ENCODE measurements at regions not wholly inside any gene's neighbourhood (a gene's known extent, or its start where the extent isn't known, plus 50 kb on each side); places are given as distances from the start of the nearest gene placed in this dataset.

- no peak overlapping the region for H3K4me2 ChIP-seq (ENCODE audit: low read length)
- Mint-ChIP-seq H3K27ac (ENCODE audit: unreplicated experiment) (no peak overlapping the region), H3K36me3 (ENCODE audit: low read depth, unreplicated experiment) (peaks cover 1% of the 10 kb centered on the region), H3K9me3 (ENCODE audit: unreplicated experiment) (peaks cover 3% of the 10 kb centered on the region), H3K4me1 (ENCODE audit: low read depth, unreplicated experiment) (peaks cover 11% of the 10 kb centered on the region), H3K27me3 (ENCODE audit: low read depth, unreplicated experiment) (peaks cover 4% of the 10 kb centered on the region), H3K4me3 (ENCODE audit: unreplicated experiment) (no peak overlapping the region)
- H3K4me3 ChIP-seq (ENCODE audit: insufficient read depth, low read depth, low read length), result no peak overlapping the region
- H3K79me2 ChIP-seq (ENCODE audit: insufficient read depth, low read length), result no peaks in the 10 kb centered on the region
- H3K27me3 ChIP-seq (ENCODE audit: insufficient read depth, low read length), result no peaks in the 10 kb centered on the region
- FAIRE-seq, result no peak
- H3K27ac ChIP-seq (ENCODE audit: low read depth, low read length), result no peak overlapping the region
- no peaks in the 10 kb centered on the region for H3K9me3 ChIP-seq (ENCODE audit: insufficient read depth, low read depth, low read length)
- no peaks in the 10 kb centered on the region for H3K36me3 ChIP-seq (ENCODE audit: insufficient read depth, low read length)
- H3K4me1 ChIP-seq (ENCODE audit: insufficient read depth, low read length), result peaks cover 21% of the 10 kb centered on the region
- TF ChIP-seq CTCF (IDR thresholded peaks at IDR 0.05; ENCODE audit: insufficient read depth, low read depth, low read length) (no peak), EZH2 (IDR thresholded peaks at IDR 0.05; ENCODE audit: insufficient read depth, low read length) (no peak)
- no peaks in the 10 kb centered on the region for H4K20me1 ChIP-seq (ENCODE audit: insufficient read depth, low read length)
- no peak overlapping the region for H2AFZ ChIP-seq (ENCODE audit: low read depth, low read length)
- H3K9ac ChIP-seq (ENCODE audit: low read length), result no peak overlapping the region
- no peak for DNase-seq (ENCODE audit: low read depth)
Observed at GRCh38 chr18:10119991-10120390, 206.2 kb downstream of the VAPA start.

- Histone ChIP-seq H3K27ac (ENCODE audit: low read depth, low read length) (no peak overlapping the region), H3K4me3 (ENCODE audit: insufficient read depth, low read depth, low read length) (no peak overlapping the region), H3K36me3 (ENCODE audit: insufficient read depth, low read length) (no peaks in the 10 kb centered on the region), H3K4me2 (ENCODE audit: low read length) (no peak overlapping the region), H4K20me1 (ENCODE audit: insufficient read depth, low read length) (no peaks in the 10 kb centered on the region), H3K4me1 (ENCODE audit: insufficient read depth, low read length) (peaks cover 21% of the 10 kb centered on the region), H2AFZ (ENCODE audit: low read depth, low read length) (no peak overlapping the region), H3K9ac (ENCODE audit: low read length) (no peak overlapping the region), H3K27me3 (ENCODE audit: insufficient read depth, low read length) (no peaks in the 10 kb centered on the region), H3K9me3 (ENCODE audit: insufficient read depth, low read depth, low read length) (no peaks in the 10 kb centered on the region), H3K79me2 (ENCODE audit: insufficient read depth, low read length) (no peaks in the 10 kb centered on the region)
- TF ChIP-seq EZH2 (IDR thresholded peaks at IDR 0.05; ENCODE audit: insufficient read depth, low read length) (no peak), CTCF (IDR thresholded peaks at IDR 0.05; ENCODE audit: insufficient read depth, low read depth, low read length) (no peak)
- H3K4me1 Mint-ChIP-seq (ENCODE audit: low read depth, unreplicated experiment), result peaks cover 15% of the 10 kb centered on the region
- FAIRE-seq (no peak), DNase-seq (ENCODE audit: low read depth) (no peak)
- peaks cover 1% of the 10 kb centered on the region for H3K36me3 Mint-ChIP-seq (ENCODE audit: low read depth, unreplicated experiment)
- H3K4me3 Mint-ChIP-seq (ENCODE audit: unreplicated experiment), result no peak overlapping the region
- peaks cover 4% of the 10 kb centered on the region for H3K27me3 Mint-ChIP-seq (ENCODE audit: low read depth, unreplicated experiment)
- H3K27ac Mint-ChIP-seq (ENCODE audit: unreplicated experiment), result no peak overlapping the region
- peaks cover 3% of the 10 kb centered on the region for H3K9me3 Mint-ChIP-seq (ENCODE audit: unreplicated experiment)
Observed at GRCh38 chr18:10120622-10121021, 206.8 kb downstream of the VAPA start.

- FAIRE-seq (no peak), DNase-seq (ENCODE audit: low read depth) (no peak)
- H3K4me3 ChIP-seq (ENCODE audit: insufficient read depth, low read depth, low read length), result no peak overlapping the region
- peaks cover 4% of the 10 kb centered on the region for H3K27me3 Mint-ChIP-seq (ENCODE audit: low read depth, unreplicated experiment)
- H3K79me2 ChIP-seq (ENCODE audit: insufficient read depth, low read length), result no peaks in the 10 kb centered on the region
- H3K27ac ChIP-seq (ENCODE audit: low read depth, low read length), result no peak overlapping the region
- H3K9me3 Mint-ChIP-seq (ENCODE audit: unreplicated experiment), result peaks cover 3% of the 10 kb centered on the region
- H3K4me2 ChIP-seq (ENCODE audit: low read length), result no peak overlapping the region
- peaks cover 21% of the 10 kb centered on the region for H3K4me1 ChIP-seq (ENCODE audit: insufficient read depth, low read length)
- H3K9ac ChIP-seq (ENCODE audit: low read length), result no peak overlapping the region
- H3K4me1 Mint-ChIP-seq (ENCODE audit: low read depth, unreplicated experiment), result peaks cover 15% of the 10 kb centered on the region
- H3K36me3 ChIP-seq (ENCODE audit: insufficient read depth, low read length), result no peaks in the 10 kb centered on the region
- no peak overlapping the region for H2AFZ ChIP-seq (ENCODE audit: low read depth, low read length)
- TF ChIP-seq CTCF (IDR thresholded peaks at IDR 0.05; ENCODE audit: insufficient read depth, low read depth, low read length) (no peak), EZH2 (IDR thresholded peaks at IDR 0.05; ENCODE audit: insufficient read depth, low read length) (no peak)
- H3K9me3 ChIP-seq (ENCODE audit: insufficient read depth, low read depth, low read length), result no peaks in the 10 kb centered on the region
- no peaks in the 10 kb centered on the region for H3K27me3 ChIP-seq (ENCODE audit: insufficient read depth, low read length)
- no peaks in the 10 kb centered on the region for H4K20me1 ChIP-seq (ENCODE audit: insufficient read depth, low read length)
- peaks cover 1% of the 10 kb centered on the region for H3K36me3 Mint-ChIP-seq (ENCODE audit: low read depth, unreplicated experiment)
- no peak overlapping the region for H3K27ac Mint-ChIP-seq (ENCODE audit: unreplicated experiment)
- no peak overlapping the region for H3K4me3 Mint-ChIP-seq (ENCODE audit: unreplicated experiment)
Observed at GRCh38 chr18:10121028-10121427, 207.2 kb downstream of the VAPA start.

Measured in astrocyte (in vitro differentiated cells and primary cell).